Spleen (tissue), 11 donors: ENCODE measurements at regions not wholly inside any gene's neighbourhood (a gene's known extent, or its start where the extent isn't known, plus 50 kb on each side); places are given as distances from the start of the nearest gene placed in this dataset.
A peak's percentile ranks its signal among the peaks of the same experiment; 100 is the strongest.

Source experiments
- DNase-seq: peaks from one replicate; pipeline ENCODE4 v3.0.0-alpha.2; 2020
- H3K27ac ChIP-seq, 8 donors: fragments of 200-600 bp; sonication (generic) in 7 of 8; 1 replicate in 4 of 8; 2 replicates in 4 of 8; pipeline versions ENCODE4 v1.5.0 to v1.8.0; 2016 to 2021; ENCODE audit warnings: inconsistent platforms in 4 of 8, mild to moderate bottlenecking in 4 of 8, moderate library complexity in 1 of 8
- H3K27me3 ChIP-seq, 7 donors: fragments of 200-600 bp; sonication (generic) in 6 of 7; replicated peaks in 1 of 7; 1 replicate in 4 of 7; 2 replicates in 3 of 7; pipeline versions ENCODE4 v1.5.0 to v1.8.0; 2016 to 2021; ENCODE audit warnings: inconsistent platforms in 3 of 7, mild to moderate bottlenecking in 1 of 7
- H3K36me3 ChIP-seq, 6 donors: fragments of 200-600 bp; sonication (generic) in 5 of 6; 1 replicate in 4 of 6; 2 replicates in 2 of 6; pipeline versions ENCODE4 v1.5.0 to v1.8.0; 2016 to 2021; ENCODE audit warnings: inconsistent platforms in 2 of 6
- H3K4me1 ChIP-seq, 6 donors: fragments of 200-600 bp; sonication (generic) in 5 of 6; 1 replicate in 3 of 6; 2 replicates in 3 of 6; pipeline versions ENCODE4 v1.5.0 to v1.8.0; 2016 to 2021; ENCODE audit warnings: inconsistent platforms in 3 of 6
- H3K4me3 ChIP-seq, 8 donors: fragments of 200-600 bp; sonication (generic) in 7 of 8; 1 replicate in 4 of 8; 2 replicates in 4 of 8; pipeline versions ENCODE4 v1.5.0 to v1.8.0; 2016 to 2021; ENCODE audit warnings: inconsistent platforms in 4 of 8, mild to moderate bottlenecking in 4 of 8, moderate library complexity in 2 of 8
- H3K9me3 ChIP-seq, 8 donors: fragments of 200-600 bp; sonication (generic) in 7 of 8; 1 replicate in 4 of 8; 2 replicates in 4 of 8; pipeline versions ENCODE4 v1.5.0 to v1.8.0; 2016 to 2021; ENCODE audit warnings: inconsistent platforms in 4 of 8
- POLR2A ChIP-seq, 3 donors: fragments of 450-650 bp; IDR thresholded peaks; one replicate each; pipeline ENCODE4 v1.5.1; 2017; ENCODE audit warnings: antibody characterized with exemption in 3 of 3, mild to moderate bottlenecking in 1 of 3
- POLR2AphosphoS5 ChIP-seq, 3 donors: sonication (generic); formaldehyde crosslinking; IDR thresholded peaks; one replicate each; pipeline ENCODE4 v1.5.1; 2017; ENCODE audit warnings: antibody characterized with exemption in 3 of 3
- WGBS, 5 donors: extraction: QIAGEN DNeasy Blood & Tissue Kit in 3 of 5; methylation state at CpG; one replicate each; pipeline versions ENCODE4 v1.1.5 to v1.1.7; 2013 to 2018; 5-methylcytosine and 5-hydroxymethylcytosine counted together
- intact Hi-C: fragments of 100-400 bp; cut with DNase I; formaldehyde crosslinking; loops from one replicate; pipeline ENCODE4 v1.15.0; 2023; ENCODE audit warnings: low total_unique reads
- TF ChIP-seq, protein P1 (sequence below), 11 experiments: fragments of 200-600 bp in 7 of 11; fragments of 450-650 bp in 4 of 11; sonication (generic) in 4 of 11; IDR thresholded peaks in 8 of 11; conservative IDR thresholded peaks in 3 of 11; 1 replicate in 7 of 11; 2 replicates in 4 of 11; pipeline versions ENCODE4 v1.4.0 to v1.8.0; 2016 to 2021; ENCODE audit warnings: antibody characterized with exemption in 11 of 11, inconsistent platforms in 4 of 11, mild to moderate bottlenecking in 1 of 11
- donor health status: healthy with polysubstance abuse.
- donor health status: DM: no; HTN: no; CAD: no; lungs with moderate emphysema.
- donor health status: DM: no; HTN: no; CAD: no.
- donor health status: Bipolar disorder and iron deficiency.
- donor health status: healthy.
- donor health status: DM: no; HTN: no; CAD: no.
- donor health status: DM: yes; HTN: yes; CAD: no.

DNA sequence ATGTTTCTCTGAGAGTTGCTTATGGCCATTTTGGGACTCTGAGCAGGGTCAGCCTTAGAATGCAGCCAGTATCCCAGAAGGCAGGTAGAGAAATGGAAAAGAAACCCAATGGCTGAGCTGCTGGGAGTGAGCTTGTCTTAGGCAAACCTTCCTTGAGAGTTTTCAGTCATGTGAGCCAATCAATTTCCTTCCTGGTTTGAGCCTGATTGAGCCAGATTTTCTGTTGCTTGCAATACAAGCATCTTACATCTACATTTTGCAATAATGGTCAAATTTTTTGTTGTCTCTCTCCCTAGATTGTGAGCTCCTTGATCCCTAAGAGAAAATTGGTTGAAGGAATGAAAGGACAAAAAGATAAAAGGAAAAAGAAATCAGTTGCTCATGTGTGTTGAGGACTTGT lies 155.3 kb downstream of the SNX18 start:
- no peaks in the 10 kb centered on the region for H3K36me3 ChIP-seq
- H3K9me3 ChIP-seq: peaks cover 0 to 23% (median 17%) of the 10 kb centered on the region in 8 donors
- H3K4me3 ChIP-seq: peak overlapping the region in 1 of 8 donors; percentile 2
- H3K4me1 ChIP-seq: peaks cover 39 to 86% (median 67%) of the 10 kb centered on the region in 6 donors
- intact Hi-C loops: no loop called here
- peak overlapping the region in 7 of 8 donors; percentile 71 to 87 (median 81) for H3K27ac ChIP-seq
- no peaks in the 10 kb centered on the region for H3K27me3 ChIP-seq
- DNase-seq: no peak
- TF ChIP-seq, protein P1, sequence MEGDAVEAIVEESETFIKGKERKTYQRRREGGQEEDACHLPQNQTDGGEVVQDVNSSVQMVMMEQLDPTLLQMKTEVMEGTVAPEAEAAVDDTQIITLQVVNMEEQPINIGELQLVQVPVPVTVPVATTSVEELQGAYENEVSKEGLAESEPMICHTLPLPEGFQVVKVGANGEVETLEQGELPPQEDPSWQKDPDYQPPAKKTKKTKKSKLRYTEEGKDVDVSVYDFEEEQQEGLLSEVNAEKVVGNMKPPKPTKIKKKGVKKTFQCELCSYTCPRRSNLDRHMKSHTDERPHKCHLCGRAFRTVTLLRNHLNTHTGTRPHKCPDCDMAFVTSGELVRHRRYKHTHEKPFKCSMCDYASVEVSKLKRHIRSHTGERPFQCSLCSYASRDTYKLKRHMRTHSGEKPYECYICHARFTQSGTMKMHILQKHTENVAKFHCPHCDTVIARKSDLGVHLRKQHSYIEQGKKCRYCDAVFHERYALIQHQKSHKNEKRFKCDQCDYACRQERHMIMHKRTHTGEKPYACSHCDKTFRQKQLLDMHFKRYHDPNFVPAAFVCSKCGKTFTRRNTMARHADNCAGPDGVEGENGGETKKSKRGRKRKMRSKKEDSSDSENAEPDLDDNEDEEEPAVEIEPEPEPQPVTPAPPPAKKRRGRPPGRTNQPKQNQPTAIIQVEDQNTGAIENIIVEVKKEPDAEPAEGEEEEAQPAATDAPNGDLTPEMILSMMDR (IDR thresholded peaks at IDR 0.05 in 8 of 11, conservative IDR thresholded peaks at IDR 0.05 in 3 of 11): no peak
- peak in 1 of 3 donors; percentile 34 for TF ChIP-seq POLR2AphosphoS5 (IDR thresholded peaks at IDR 0.05)

DNA sequence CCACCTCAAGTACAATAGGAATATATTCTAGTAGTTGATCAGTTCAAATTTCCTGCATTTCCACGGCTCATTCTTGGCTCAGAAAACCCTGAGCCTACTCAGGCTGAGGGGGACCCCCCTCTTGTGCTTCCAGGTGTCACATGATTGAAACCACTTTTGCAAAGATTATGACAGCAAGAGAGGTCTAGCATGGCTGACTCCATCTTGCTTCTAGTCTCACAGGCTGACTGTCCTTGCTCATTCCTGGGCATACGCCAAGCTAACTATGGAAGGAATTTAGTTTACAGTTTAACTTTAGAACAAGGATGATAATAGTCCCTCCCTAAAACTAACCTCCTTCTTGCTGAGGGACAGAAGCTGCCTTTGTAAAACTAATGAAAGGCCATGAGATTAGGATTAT lies 154.1 kb downstream of the SNX18 start:
- no peak for DNase-seq
- H3K27me3 ChIP-seq: no peaks in the 10 kb centered on the region
- H3K36me3 ChIP-seq: no peaks in the 10 kb centered on the region
- peaks cover 39 to 80% (median 66%) of the 10 kb centered on the region in 6 donors for H3K4me1 ChIP-seq
- H3K9me3 ChIP-seq: peaks cover 0 to 28% (median 23%) of the 10 kb centered on the region in 8 donors
- WGBS, 5 donors: 71 to 76% (median 74%) methylated on average over 2 of the region's 2 CpGs
- no peak for TF ChIP-seq POLR2A (IDR thresholded peaks at IDR 0.05)
- TF ChIP-seq, protein P1 (IDR thresholded peaks at IDR 0.05 in 8 of 11, conservative IDR thresholded peaks at IDR 0.05 in 3 of 11): no peak
- TF ChIP-seq POLR2AphosphoS5 (IDR thresholded peaks at IDR 0.05): no peak
- intact Hi-C loops: no loop called here
- peak overlapping the region in 7 of 8 donors; percentile 71 to 87 (median 81) for H3K27ac ChIP-seq
- peak overlapping the region in 1 of 8 donors; percentile 29 for H3K4me3 ChIP-seq

DNA sequence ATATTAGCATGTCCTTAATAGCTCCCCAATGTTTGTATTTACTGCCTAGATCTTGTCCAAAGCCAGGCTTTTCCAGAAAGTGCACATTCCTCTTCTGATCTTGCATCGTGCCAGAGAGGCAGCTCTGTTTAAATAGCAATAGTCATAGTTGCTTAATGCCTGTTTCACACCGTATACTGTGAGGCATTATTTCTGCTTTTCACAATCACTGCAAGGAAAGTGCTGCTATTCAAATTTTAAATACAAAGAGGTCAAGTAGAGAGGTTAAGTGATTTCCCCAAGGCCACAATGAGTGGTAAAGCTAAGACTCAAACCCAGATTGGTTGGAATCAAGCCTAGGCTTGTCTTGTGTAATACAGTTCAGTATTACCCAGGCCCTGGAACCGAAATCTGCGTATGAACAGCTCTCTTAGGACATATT lies 153.6 kb downstream of the SNX18 start:
- Histone ChIP-seq H3K27me3 (no peaks in the 10 kb centered on the region), H3K27ac (peak overlapping the region in 7 of 8 donors; percentile 71 to 87 (median 81)), H3K4me3 (peak overlapping the region in 1 of 8 donors; percentile 29), H3K4me1 (peaks cover 39 to 75% (median 62%) of the 10 kb centered on the region in 6 donors), H3K36me3 (no peaks in the 10 kb centered on the region), H3K9me3 (peaks cover 0 to 28% (median 23%) of the 10 kb centered on the region in 8 donors)
- intact Hi-C loops: no loop called here
- 23 to 53% (median 49%) methylated on average over 4 of the region's 4 CpGs for WGBS, 5 donors
- TF ChIP-seq, protein P1 (IDR thresholded peaks at IDR 0.05 in 8 of 11, conservative IDR thresholded peaks at IDR 0.05 in 3 of 11): no peak
- peak in 1 of 3 donors; percentile 50 for TF ChIP-seq POLR2AphosphoS5 (IDR thresholded peaks at IDR 0.05)
- DNase-seq: no peak

DNA sequence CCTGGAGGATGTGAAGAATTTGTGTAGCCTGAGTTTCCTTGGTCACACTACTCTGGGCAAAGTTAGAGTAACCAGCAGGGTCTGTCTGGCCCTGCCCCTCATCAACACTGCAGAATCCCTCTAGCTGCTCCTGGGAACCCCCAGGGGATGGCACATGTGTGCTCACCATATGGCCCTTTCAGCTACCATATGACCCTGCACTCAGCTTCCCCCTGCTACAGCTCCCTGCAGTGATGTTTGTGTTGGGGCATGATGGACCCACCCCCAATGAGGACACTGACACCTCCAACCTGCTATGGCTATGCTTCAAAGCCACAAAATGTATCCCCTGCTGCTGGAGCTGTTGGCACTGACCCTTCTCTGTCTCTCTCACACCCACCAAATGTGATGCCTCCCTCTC lies 152.7 kb downstream of the SNX18 start:
- peaks cover 0 to 28% (median 23%) of the 10 kb centered on the region in 8 donors for H3K9me3 ChIP-seq
- no peak overlapping the region for H3K4me3 ChIP-seq
- TF ChIP-seq POLR2AphosphoS5 (IDR thresholded peaks at IDR 0.05) (no peak), POLR2A (IDR thresholded peaks at IDR 0.05) (no peak)
- TF ChIP-seq, protein P1 (IDR thresholded peaks at IDR 0.05 in 8 of 11, conservative IDR thresholded peaks at IDR 0.05 in 3 of 11): no peak
- intact Hi-C loops: no loop called here
- H3K36me3 ChIP-seq: no peaks in the 10 kb centered on the region
- peak overlapping the region in 6 of 8 donors; percentile 72 to 87 (median 82) for H3K27ac ChIP-seq
- H3K27me3 ChIP-seq: no peaks in the 10 kb centered on the region
- no peak for DNase-seq
- H3K4me1 ChIP-seq: peaks cover 39 to 66% (median 56%) of the 10 kb centered on the region in 6 donors
